HepG2 (cell line): ENCODE measurements at regions not wholly inside any gene's neighbourhood (a gene's known extent, or its start where the extent isn't known, plus 50 kb on each side); places are given as distances from the start of the nearest gene placed in this dataset.

Source experiments
- ATF7 ChIP-seq, 2 experiments: fragments of 450-650 bp in 1 of 2; sonication (generic) in 1 of 2; formaldehyde crosslinking in 1 of 2; IDR thresholded peaks; 2 replicates each; pipeline versions ENCODE4 v1.4.0 to v1.6.1; 2016 to 2020; ENCODE audit warnings: antibody characterized with exemption in 1 of 2, mild to moderate bottlenecking in 1 of 2, missing genetic modification reagents in 1 of 2
- CHD4 ChIP-seq: fragments of 200-600 bp; sonication (generic); IDR thresholded peaks from 2 replicates; pipeline ENCODE4 v1.7.0; 2017; ENCODE audit warnings: mild to moderate bottlenecking, low read length, borderline replicate concordance
- GATAD2A ChIP-seq: IDR thresholded peaks from 2 replicates; pipeline ENCODE4 v1.6.1; 2016
- KLF11 ChIP-seq: IDR thresholded peaks from 2 replicates; pipeline ENCODE4 v1.6.1; 2016; ENCODE audit warnings: missing compliant biosample characterization
- PITX1 ChIP-seq: sonication (generic); formaldehyde crosslinking; IDR thresholded peaks from 2 replicates; pipeline ENCODE4 v1.5.1; 2020; ENCODE audit warnings: mild to moderate bottlenecking, missing genetic modification reagents
- POLR2AphosphoS5 ChIP-seq: IDR thresholded peaks from 2 replicates; pipeline ENCODE4 v1.6.1; 2012; ENCODE audit warnings: low read depth, low read length
- PTBP1 ChIP-seq: fragments of 200-400 bp; formaldehyde crosslinking; IDR thresholded peaks from 2 replicates; pipeline ENCODE4 v1.6.1; 2018; ENCODE audit warnings: low read length, low read depth; ENCODE audit not compliant: poor library complexity, severe bottlenecking
- ZBTB42 ChIP-seq: sonication (generic); formaldehyde crosslinking; IDR thresholded peaks from 2 replicates; pipeline ENCODE4 v1.5.0; 2020; ENCODE audit warnings: mild to moderate bottlenecking, missing genetic modification reagents
- ZC3H4 ChIP-seq: sonication (generic); formaldehyde crosslinking; IDR thresholded peaks from 2 replicates; pipeline ENCODE4 v1.4.0; 2020; ENCODE audit warnings: missing genetic modification reagents, borderline replicate concordance
- ZFP41 ChIP-seq: sonication (generic); formaldehyde crosslinking; IDR thresholded peaks from 2 replicates; pipeline ENCODE4 v1.4.0; 2020; ENCODE audit warnings: mild to moderate bottlenecking, missing genetic modification reagents, borderline replicate concordance
- ZNF292 ChIP-seq: sonication (generic); formaldehyde crosslinking; IDR thresholded peaks from 2 replicates; pipeline ENCODE4 v1.8.1; 2022; ENCODE audit warnings: mild to moderate bottlenecking, low read depth, missing genetic modification reagents, borderline replicate concordance
- ZNF3 ChIP-seq: IDR thresholded peaks from 2 replicates; pipeline ENCODE4 v1.7.0; 2017; ENCODE audit warnings: inconsistent platforms
- ZNF354B ChIP-seq: sonication (generic); formaldehyde crosslinking; IDR thresholded peaks from 2 replicates; pipeline ENCODE4 v1.8.0; 2022; ENCODE audit warnings: mild to moderate bottlenecking, missing genetic modification reagents
- ZNF644 ChIP-seq: IDR thresholded peaks from 2 replicates; pipeline ENCODE4 v1.6.1; 2016; ENCODE audit warnings: low read depth
- ZNF850 ChIP-seq: sonication (generic); formaldehyde crosslinking; conservative IDR thresholded peaks from 2 replicates; pipeline ENCODE4 v1.9.0; 2021; ENCODE audit warnings: mild to moderate bottlenecking, missing genetic modification reagents
- ZZZ3 ChIP-seq: sonication (generic); formaldehyde crosslinking; IDR thresholded peaks from 2 replicates; pipeline ENCODE4 v1.4.0; 2020; ENCODE audit warnings: missing genetic modification reagents, mild to moderate bottlenecking, borderline replicate concordance
- TF ChIP-seq, protein P1 (sequence below), 2 experiments: IDR thresholded peaks; 2 replicates each; pipeline ENCODE4 v1.6.1; 2011 to 2012; ENCODE audit warnings: low read length in 2 of 2, borderline replicate concordance in 1 of 2, low read depth in 1 of 2, mild to moderate bottlenecking in 1 of 2, moderate library complexity in 1 of 2
- TF ChIP-seq, protein P2 (sequence below): sonication (generic); formaldehyde crosslinking; IDR thresholded peaks from 2 replicates; pipeline ENCODE4 v1.5.0; 2020; ENCODE audit warnings: mild to moderate bottlenecking, missing genetic modification reagents, borderline replicate concordance
- TF ChIP-seq, protein P3 (sequence below): sonication (generic); formaldehyde crosslinking; IDR thresholded peaks from 2 replicates; pipeline ENCODE4 v1.9.0; 2022; ENCODE audit warnings: low read depth, missing genetic modification reagents
- TF ChIP-seq, protein P4 (sequence below): fragments of 450-650 bp; IDR thresholded peaks from 2 replicates; pipeline ENCODE4 v1.6.1; 2017; ENCODE audit warnings: mild to moderate bottlenecking

DNA sequence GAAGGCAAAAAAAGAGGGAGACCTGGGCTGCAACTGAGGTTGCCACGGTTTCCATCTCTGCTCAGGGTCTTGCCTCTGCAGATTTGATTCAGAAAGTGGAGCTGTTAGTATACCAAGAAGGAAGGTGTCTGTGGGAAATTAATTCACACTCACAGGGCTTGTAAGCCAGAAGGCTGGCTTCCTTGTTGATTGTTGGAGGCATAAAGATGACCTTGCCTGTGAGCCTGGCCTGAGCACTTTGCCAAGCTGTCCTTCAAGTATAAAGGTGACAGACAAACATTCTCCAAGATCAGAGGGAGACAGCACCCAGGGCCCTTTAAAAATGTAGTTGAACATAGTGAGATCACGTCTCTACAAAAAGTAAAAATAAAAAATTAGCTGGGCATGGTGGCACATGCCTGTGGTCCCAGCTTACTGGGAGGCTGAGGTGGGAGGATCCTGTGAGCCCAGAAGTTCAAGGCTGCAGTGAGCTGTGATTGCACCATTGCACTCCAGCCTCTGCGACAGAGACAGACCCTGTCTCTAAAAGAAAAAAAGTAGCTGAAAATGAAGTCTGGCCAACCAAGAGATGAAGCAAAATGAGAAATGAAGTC is 91.2 kb upstream of the UXS1 start (continued):
- TF ChIP-seq, protein P1, sequence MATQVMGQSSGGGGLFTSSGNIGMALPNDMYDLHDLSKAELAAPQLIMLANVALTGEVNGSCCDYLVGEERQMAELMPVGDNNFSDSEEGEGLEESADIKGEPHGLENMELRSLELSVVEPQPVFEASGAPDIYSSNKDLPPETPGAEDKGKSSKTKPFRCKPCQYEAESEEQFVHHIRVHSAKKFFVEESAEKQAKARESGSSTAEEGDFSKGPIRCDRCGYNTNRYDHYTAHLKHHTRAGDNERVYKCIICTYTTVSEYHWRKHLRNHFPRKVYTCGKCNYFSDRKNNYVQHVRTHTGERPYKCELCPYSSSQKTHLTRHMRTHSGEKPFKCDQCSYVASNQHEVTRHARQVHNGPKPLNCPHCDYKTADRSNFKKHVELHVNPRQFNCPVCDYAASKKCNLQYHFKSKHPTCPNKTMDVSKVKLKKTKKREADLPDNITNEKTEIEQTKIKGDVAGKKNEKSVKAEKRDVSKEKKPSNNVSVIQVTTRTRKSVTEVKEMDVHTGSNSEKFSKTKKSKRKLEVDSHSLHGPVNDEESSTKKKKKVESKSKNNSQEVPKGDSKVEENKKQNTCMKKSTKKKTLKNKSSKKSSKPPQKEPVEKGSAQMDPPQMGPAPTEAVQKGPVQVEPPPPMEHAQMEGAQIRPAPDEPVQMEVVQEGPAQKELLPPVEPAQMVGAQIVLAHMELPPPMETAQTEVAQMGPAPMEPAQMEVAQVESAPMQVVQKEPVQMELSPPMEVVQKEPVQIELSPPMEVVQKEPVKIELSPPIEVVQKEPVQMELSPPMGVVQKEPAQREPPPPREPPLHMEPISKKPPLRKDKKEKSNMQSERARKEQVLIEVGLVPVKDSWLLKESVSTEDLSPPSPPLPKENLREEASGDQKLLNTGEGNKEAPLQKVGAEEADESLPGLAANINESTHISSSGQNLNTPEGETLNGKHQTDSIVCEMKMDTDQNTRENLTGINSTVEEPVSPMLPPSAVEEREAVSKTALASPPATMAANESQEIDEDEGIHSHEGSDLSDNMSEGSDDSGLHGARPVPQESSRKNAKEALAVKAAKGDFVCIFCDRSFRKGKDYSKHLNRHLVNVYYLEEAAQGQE (IDR thresholded peaks at IDR 0.05; ENCODE audit: borderline replicate concordance in 1 of 2, low read depth in 1 of 2, low read length in 2 of 2), result no peak
- TF ChIP-seq KLF11 (CRISPR knock-in tag) (no peak), GATAD2A (CRISPR knock-in tag) (peak; percentile 61), ZC3H4 (CRISPR knock-in tag) (no peak), ZFP41 (CRISPR knock-in tag) (no peak), ATF7 (IDR thresholded peaks at IDR 0.05) (no peak), ATF7 (CRISPR knock-in tag; IDR thresholded peaks at IDR 0.05) (no peak), POLR2AphosphoS5 (no peak), CHD4 (no peak), ZNF354B (CRISPR knock-in tag) (no peak), ZNF3 (peak; percentile 85; the same call in 1 of the 2 replicates), PITX1 (no peak), ZZZ3 (CRISPR knock-in tag) (no peak), ZBTB42 (CRISPR knock-in tag) (0 out of 2 replicates have a peak, but pooled peaks have one; percentile 38), PTBP1 (no peak), ZNF850 (CRISPR knock-in tag) (no peak), ZNF292 (CRISPR knock-in tag) (no peak; the same call in 1 of the 2 replicates), ZNF644 (CRISPR knock-in tag) (peak; percentile 39; the same call in 1 of the 2 replicates)
- TF ChIP-seq, protein P2, sequence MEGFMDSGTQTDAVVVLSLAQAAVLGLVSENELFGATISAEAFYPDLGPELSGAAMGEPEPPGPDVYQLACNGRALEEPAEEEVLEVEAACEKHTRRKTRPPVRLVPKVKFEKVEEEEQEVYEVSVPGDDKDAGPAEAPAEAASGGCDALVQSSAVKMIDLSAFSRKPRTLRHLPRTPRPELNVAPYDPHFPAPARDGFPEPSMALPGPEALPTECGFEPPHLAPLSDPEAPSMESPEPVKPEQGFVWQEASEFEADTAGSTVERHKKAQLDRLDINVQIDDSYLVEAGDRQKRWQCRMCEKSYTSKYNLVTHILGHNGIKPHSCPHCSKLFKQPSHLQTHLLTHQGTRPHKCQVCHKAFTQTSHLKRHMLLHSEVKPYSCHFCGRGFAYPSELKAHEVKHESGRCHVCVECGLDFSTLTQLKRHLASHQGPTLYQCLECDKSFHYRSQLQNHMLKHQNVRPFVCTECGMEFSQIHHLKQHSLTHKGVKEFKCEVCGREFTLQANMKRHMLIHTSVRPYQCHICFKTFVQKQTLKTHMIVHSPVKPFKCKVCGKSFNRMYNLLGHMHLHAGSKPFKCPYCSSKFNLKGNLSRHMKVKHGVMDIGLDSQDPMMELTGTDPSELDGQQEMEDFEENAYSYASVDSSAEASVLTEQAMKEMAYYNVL, result no peak
- TF ChIP-seq, protein P3, sequence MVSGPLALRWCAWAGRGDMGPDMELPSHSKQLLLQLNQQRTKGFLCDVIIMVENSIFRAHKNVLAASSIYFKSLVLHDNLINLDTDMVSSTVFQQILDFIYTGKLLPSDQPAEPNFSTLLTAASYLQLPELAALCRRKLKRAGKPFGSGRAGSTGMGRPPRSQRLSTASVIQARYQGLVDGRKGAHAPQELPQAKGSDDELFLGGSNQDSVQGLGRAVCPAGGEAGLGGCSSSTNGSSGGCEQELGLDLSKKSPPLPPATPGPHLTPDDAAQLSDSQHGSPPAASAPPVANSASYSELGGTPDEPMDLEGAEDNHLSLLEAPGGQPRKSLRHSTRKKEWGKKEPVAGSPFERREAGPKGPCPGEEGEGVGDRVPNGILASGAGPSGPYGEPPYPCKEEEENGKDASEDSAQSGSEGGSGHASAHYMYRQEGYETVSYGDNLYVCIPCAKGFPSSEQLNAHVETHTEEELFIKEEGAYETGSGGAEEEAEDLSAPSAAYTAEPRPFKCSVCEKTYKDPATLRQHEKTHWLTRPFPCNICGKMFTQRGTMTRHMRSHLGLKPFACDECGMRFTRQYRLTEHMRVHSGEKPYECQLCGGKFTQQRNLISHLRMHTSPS (CRISPR knock-in tag), result peak; percentile 39; the same call in 1 of the 2 replicates
- TF ChIP-seq, protein P4, sequence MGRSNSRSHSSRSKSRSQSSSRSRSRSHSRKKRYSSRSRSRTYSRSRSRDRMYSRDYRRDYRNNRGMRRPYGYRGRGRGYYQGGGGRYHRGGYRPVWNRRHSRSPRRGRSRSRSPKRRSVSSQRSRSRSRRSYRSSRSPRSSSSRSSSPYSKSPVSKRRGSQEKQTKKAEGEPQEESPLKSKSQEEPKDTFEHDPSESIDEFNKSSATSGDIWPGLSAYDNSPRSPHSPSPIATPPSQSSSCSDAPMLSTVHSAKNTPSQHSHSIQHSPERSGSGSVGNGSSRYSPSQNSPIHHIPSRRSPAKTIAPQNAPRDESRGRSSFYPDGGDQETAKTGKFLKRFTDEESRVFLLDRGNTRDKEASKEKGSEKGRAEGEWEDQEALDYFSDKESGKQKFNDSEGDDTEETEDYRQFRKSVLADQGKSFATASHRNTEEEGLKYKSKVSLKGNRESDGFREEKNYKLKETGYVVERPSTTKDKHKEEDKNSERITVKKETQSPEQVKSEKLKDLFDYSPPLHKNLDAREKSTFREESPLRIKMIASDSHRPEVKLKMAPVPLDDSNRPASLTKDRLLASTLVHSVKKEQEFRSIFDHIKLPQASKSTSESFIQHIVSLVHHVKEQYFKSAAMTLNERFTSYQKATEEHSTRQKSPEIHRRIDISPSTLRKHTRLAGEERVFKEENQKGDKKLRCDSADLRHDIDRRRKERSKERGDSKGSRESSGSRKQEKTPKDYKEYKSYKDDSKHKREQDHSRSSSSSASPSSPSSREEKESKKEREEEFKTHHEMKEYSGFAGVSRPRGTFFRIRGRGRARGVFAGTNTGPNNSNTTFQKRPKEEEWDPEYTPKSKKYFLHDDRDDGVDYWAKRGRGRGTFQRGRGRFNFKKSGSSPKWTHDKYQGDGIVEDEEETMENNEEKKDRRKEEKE, result no peak
